DMS53 treated with DMSO at 0.1 percent for 48 hours (cell line): ENCODE measurements at regions not wholly inside any gene's neighbourhood (a gene's known extent, or its start where the extent isn't known, plus 50 kb on each side); places are given as distances from the start of the nearest gene placed in this dataset.

Experiments
- DNase-seq: peaks from one replicate; lab custom pipeline; 2025; ENCODE audit not compliant: unreplicated experiment; lab: John Stamatoyannopoulos, UW

GRCh38 chr9:86798966-86799365 is 148.3 kb downstream of the GAS1 start:
- no peak for DNase-seq

- DNase-seq: no peak
These were observed 150.6 kb downstream of the GAS1 start for GRCh38 chr9:86796666-86797065.

GRCh38 chr9:86795823-86796553 is 151.3 kb downstream of the GAS1 start:
- DNase-seq: no peak

- DNase-seq: no peak
These were observed 152.3 kb downstream of the GAS1 start for GRCh38 chr9:86795047-86795442.

GRCh38 chr9:86794391-86795046 is 152.8 kb downstream of the GAS1 start:
- DNase-seq: no peak

GRCh38 chr9:86792136-86792535 is 155.2 kb downstream of the GAS1 start:
- DNase-seq: no peak

- DNase-seq: no peak
These were observed 156.5 kb downstream of the GAS1 start for GRCh38 chr9:86790805-86791204.

- no peak for DNase-seq
These were observed 158.8 kb downstream of the GAS1 start for GRCh38 chr9:86788456-86788855.

- DNase-seq: no peak
These were observed 163.4 kb downstream of the GAS1 start for GRCh38 chr9:86783884-86784283.

- DNase-seq: no peak
These were observed 164.5 kb downstream of the GAS1 start for GRCh38 chr9:86782831-86783230.

GRCh38 chr9:86778761-86779160 is 168.5 kb downstream of the GAS1 start:
- DNase-seq: no peak

GRCh38 chr9:86775718-86776117 is 171.6 kb downstream of the GAS1 start:
- DNase-seq: no peak

- DNase-seq: no peak
These were observed 173.2 kb downstream of the GAS1 start for GRCh38 chr9:86774116-86774515.

GRCh38 chr9:86773422-86773945 is 173.8 kb downstream of the GAS1 start:
- no peak for DNase-seq

GRCh38 chr9:86772635-86772993 is 174.7 kb downstream of the GAS1 start:
- no peak for DNase-seq

- DNase-seq: no peak
These were observed 175.2 kb downstream of the GAS1 start for GRCh38 chr9:86771941-86772634.

GRCh38 chr9:86771420-86771819 is 175.9 kb downstream of the GAS1 start:
- DNase-seq: no peak

- DNase-seq: no peak
These were observed 178.6 kb downstream of the GAS1 start for GRCh38 chr9:86768709-86769108.

- no peak for DNase-seq
These were observed 179.3 kb downstream of the GAS1 start for GRCh38 chr9:86768020-86768419.

GRCh38 chr9:86767373-86767772 is 179.9 kb downstream of the GAS1 start:
- no peak for DNase-seq

GRCh38 chr9:86766912-86767311 is 180.4 kb downstream of the GAS1 start:
- DNase-seq: no peak

- DNase-seq: no peak
These were observed 180.8 kb downstream of the GAS1 start for GRCh38 chr9:86766511-86766910.
